Stimulated activated CD8-positive, alpha-beta memory T cell treated with anti-CD3 and anti-CD28 coated beads, Interleukin-15, amount 100 ng/mL, for 48 hours (primary cell): ENCODE measurements at regions not wholly inside any gene's neighbourhood (a gene's known extent, or its start where the extent isn't known, plus 50 kb on each side); places are given as distances from the start of the nearest gene placed in this dataset.
"Not testable (repeated sequence)": the region's sequence is repeated elsewhere in the genome, so short reads cannot be mapped to it uniquely, and the experiment has no call there.

Experiments used
- DNase-seq, 2 donors: peaks; one replicate each; pipeline ENCODE4 v3.0.0-alpha.2; 2020; ENCODE audit warnings: low read depth in 2 of 2

- no peak for DNase-seq
These were observed 276.0 kb downstream of the ADGRD1 start for GRCh38 chr12:131229426-131230339.

- no peak for DNase-seq
These were observed 276.8 kb downstream of the ADGRD1 start for GRCh38 chr12:131230340-131231031.

- DNase-seq: no peak
These were observed 277.6 kb downstream of the ADGRD1 start for GRCh38 chr12:131231032-131231980.

- DNase-seq: no peak
These were observed 278.3 kb downstream of the ADGRD1 start for GRCh38 chr12:131232036-131232435.

GRCh38 chr12:131232872-131233271 is 279.2 kb downstream of the ADGRD1 start:
- not testable (repeated sequence) for DNase-seq

- DNase-seq: not testable (repeated sequence)
These were observed 280.4 kb downstream of the ADGRD1 start for GRCh38 chr12:131233850-131234789.

GRCh38 chr12:131234841-131235271 is 281.1 kb downstream of the ADGRD1 start:
- not testable (repeated sequence) for DNase-seq

GRCh38 chr12:131235871-131236271 is 282.2 kb downstream of the ADGRD1 start:
- DNase-seq: no peak

- DNase-seq: no peak
These were observed 285.8 kb downstream of the ADGRD1 start for GRCh38 chr12:131239384-131240094.

GRCh38 chr12:131241517-131241916 is 287.8 kb downstream of the ADGRD1 start:
- DNase-seq: no peak

GRCh38 chr12:131242741-131243496 is 289.2 kb downstream of the ADGRD1 start:
- DNase-seq: peak in 1 of 2 donors; percentile 14

GRCh38 chr12:131244157-131244688 is 290.5 kb downstream of the ADGRD1 start:
- not testable (repeated sequence) for DNase-seq

- not testable (repeated sequence) for DNase-seq
These were observed 291.5 kb downstream of the ADGRD1 start for GRCh38 chr12:131245161-131245560.

- no peak for DNase-seq
These were observed 292.1 kb downstream of the ADGRD1 start for GRCh38 chr12:131245564-131246355.

- DNase-seq: not testable (repeated sequence)
These were observed 293.5 kb downstream of the ADGRD1 start for GRCh38 chr12:131247026-131247725.

- not testable (repeated sequence) for DNase-seq
These were observed 294.2 kb downstream of the ADGRD1 start for GRCh38 chr12:131247875-131248274.
